ENCODE measurements at regions not wholly inside any gene's neighbourhood (a gene's known extent, or its start where the extent isn't known, plus 50 kb on each side); places are given as distances from the start of the nearest gene placed in this dataset.

GRCh38 chr2:156170929-156171328 lies 161.6 kb downstream of the NR4A2 start:
- intact Hi-C loops (cut with DNase I) = no loop called here
- DNase-seq = no peak

- intact Hi-C loops (cut with DNase I) = no loop called here
- DNase-seq = no peak
These were observed 166.8 kb downstream of the NR4A2 start for GRCh38 chr2:156165742-156166141.

GRCh38 chr2:156164091-156164720 lies 168.3 kb downstream of the NR4A2 start:
- DNase-seq = no peak

GRCh38 chr2:156158808-156159207 lies 173.7 kb downstream of the NR4A2 start:
- DNase-seq = no peak
- intact Hi-C loops (cut with DNase I) = no loop called here

More at GRCh38 chr2:156164091-156164720, 168.3 kb downstream of the NR4A2 start:
- intact Hi-C loops (cut with DNase I) = no loop called here

- DNase-seq = no peak
These were observed 174.9 kb downstream of the NR4A2 start for GRCh38 chr2:156157670-156158069.

GRCh38 chr2:156156580-156156979 lies 175.9 kb downstream of the NR4A2 start:
- intact Hi-C loops (cut with DNase I) = no loop called here
- DNase-seq = no peak

More at GRCh38 chr2:156157670-156158069, 174.9 kb downstream of the NR4A2 start:
- intact Hi-C loops (cut with DNase I) = no loop called here

- intact Hi-C loops (cut with DNase I) = no loop called here
- DNase-seq = no peak
These were observed 177.2 kb downstream of the NR4A2 start for GRCh38 chr2:156155319-156155718.

GRCh38 chr2:156151351-156151750 lies 181.2 kb downstream of the NR4A2 start:
- no peak for DNase-seq
- intact Hi-C loops (cut with DNase I) = no loop called here

- intact Hi-C loops (cut with DNase I) = no loop called here
- DNase-seq = no peak
These were observed 184.8 kb downstream of the NR4A2 start for GRCh38 chr2:156147594-156148330.

- intact Hi-C loops (cut with DNase I) = no loop called here
- DNase-seq = no peak
These were observed 186.5 kb downstream of the NR4A2 start for GRCh38 chr2:156145976-156146375.

GRCh38 chr2:156145469-156145868 lies 187.1 kb downstream of the NR4A2 start:
- intact Hi-C loops (cut with DNase I) = no loop called here
- DNase-seq = no peak

GRCh38 chr2:156136566-156136965 lies 196.0 kb downstream of the NR4A2 start:
- intact Hi-C loops (cut with DNase I) = no loop called here
- no peak for DNase-seq

GRCh38 chr2:156134887-156135286 lies 197.6 kb downstream of the NR4A2 start:
- DNase-seq = no peak
- intact Hi-C loops (cut with DNase I) = no loop called here

- DNase-seq = no peak
- intact Hi-C loops (cut with DNase I) = no loop called here
These were observed 199.6 kb downstream of the NR4A2 start for GRCh38 chr2:156132941-156133340.

- intact Hi-C loops (cut with DNase I) = no loop called here
- no peak for DNase-seq
These were observed 200.4 kb downstream of the NR4A2 start for GRCh38 chr2:156132130-156132529.

GRCh38 chr2:156129227-156129626 lies 203.3 kb downstream of the NR4A2 start:
- intact Hi-C loops (cut with DNase I) = no loop called here
- no peak for DNase-seq

- no peak for DNase-seq
- intact Hi-C loops (cut with DNase I) = no loop called here
These were observed 207.5 kb downstream of the NR4A2 start for GRCh38 chr2:156125018-156125417.

GRCh38 chr2:156124458-156124857 lies 208.1 kb downstream of the NR4A2 start:
- no peak for DNase-seq
- intact Hi-C loops (cut with DNase I) = no loop called here

- DNase-seq = no peak
- intact Hi-C loops (cut with DNase I) = no loop called here
These were observed 213.6 kb downstream of the NR4A2 start for GRCh38 chr2:156118753-156119416.

GRCh38 chr2:156116113-156116512 lies 216.4 kb downstream of the NR4A2 start:
- intact Hi-C loops (cut with DNase I) = no loop called here
- DNase-seq = no peak

- DNase-seq = no peak
- intact Hi-C loops (cut with DNase I) = no loop called here
These were observed 217.2 kb downstream of the NR4A2 start for GRCh38 chr2:156115338-156115737.

GRCh38 chr2:156112323-156112722 lies 220.2 kb downstream of the NR4A2 start:
- intact Hi-C loops (cut with DNase I) = no loop called here
- no peak for DNase-seq
